HG03095 (cell line): ENCODE measurements at regions not wholly inside any gene's neighbourhood (a gene's known extent, or its start where the extent isn't known, plus 50 kb on each side); places are given as distances from the start of the nearest gene placed in this dataset.

Experiments
- ATAC-seq: cut with Tn5 transposase; IDR thresholded peaks from one replicate; pipeline ENCODE4 v1.9.1; 2021; ENCODE audit warnings: moderate library complexity; ENCODE audit not compliant: unreplicated experiment

- peak; percentile 66 for ATAC-seq
These were observed 58.3 kb upstream of the CLDN10 start for GRCh38 chr13:95494082-95494681.

GRCh38 chr13:95496485-95496884 lies 56.0 kb upstream of the CLDN10 start:
- no peak for ATAC-seq

- ATAC-seq: no peak
These were observed 55.1 kb upstream of the CLDN10 start for GRCh38 chr13:95497381-95497807.

- ATAC-seq: no peak
These were observed 53.6 kb upstream of the CLDN10 start for GRCh38 chr13:95498886-95499285.

GRCh38 chr13:95499811-95500712 lies 52.5 kb upstream of the CLDN10 start:
- no peak for ATAC-seq

GRCh38 chr13:95502216-95502615 lies 50.3 kb upstream of the CLDN10 start:
- no peak for ATAC-seq
